GM18499 (cell line): ENCODE measurements at regions not wholly inside any gene's neighbourhood (a gene's known extent, or its start where the extent isn't known, plus 50 kb on each side); places are given as distances from the start of the nearest gene placed in this dataset.

Experiments
- ATAC-seq: cut with Tn5 transposase; IDR thresholded peaks from one replicate; pipeline ENCODE4 v1.9.1; 2021; ENCODE audit warnings: moderate number of reproducible peaks; ENCODE audit not compliant: insufficient read depth, unreplicated experiment

DNA sequence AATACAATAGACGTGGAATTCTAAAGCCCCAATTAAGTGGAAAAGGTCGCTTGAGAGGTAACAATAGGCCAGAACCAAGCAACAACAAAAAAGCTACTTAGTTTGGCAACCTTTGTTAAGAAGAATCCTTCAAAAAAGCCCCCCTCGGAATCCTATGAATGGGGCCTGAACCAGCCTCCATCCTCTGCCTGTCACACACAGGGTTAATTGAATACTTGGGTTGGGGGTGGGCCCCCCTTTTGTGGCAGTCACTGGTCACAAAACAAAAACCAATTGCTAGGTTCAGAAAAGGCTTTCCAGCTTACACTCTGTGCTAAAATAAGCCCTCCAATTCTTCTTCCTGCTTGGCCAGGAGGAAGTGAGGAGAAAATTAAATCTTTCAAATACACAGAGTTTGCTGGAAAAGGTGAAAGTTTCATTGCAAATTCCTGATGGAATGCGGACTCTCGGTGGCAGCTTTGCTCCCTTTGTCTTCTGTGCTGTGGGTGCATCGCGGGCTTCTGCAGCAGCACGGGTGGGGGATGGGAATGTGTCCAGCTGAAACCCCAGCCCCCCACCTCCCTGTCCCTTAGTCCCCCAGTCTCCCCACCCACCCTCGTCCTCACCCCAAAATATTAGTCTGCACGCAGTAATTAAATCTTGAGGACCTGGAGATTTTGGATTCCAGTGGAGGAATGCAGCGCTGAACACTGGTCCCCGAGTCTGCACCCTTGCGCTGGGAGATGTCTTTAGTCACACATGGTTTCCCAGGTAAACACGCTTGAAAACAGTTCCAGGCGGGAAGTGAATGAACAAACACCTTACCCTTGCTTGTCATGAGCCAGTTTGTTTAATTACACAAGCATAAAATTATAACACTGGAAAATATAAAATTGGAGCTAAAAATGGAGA, 254.3 kb downstream of the SOX11 start:
- no peak for ATAC-seq

DNA sequence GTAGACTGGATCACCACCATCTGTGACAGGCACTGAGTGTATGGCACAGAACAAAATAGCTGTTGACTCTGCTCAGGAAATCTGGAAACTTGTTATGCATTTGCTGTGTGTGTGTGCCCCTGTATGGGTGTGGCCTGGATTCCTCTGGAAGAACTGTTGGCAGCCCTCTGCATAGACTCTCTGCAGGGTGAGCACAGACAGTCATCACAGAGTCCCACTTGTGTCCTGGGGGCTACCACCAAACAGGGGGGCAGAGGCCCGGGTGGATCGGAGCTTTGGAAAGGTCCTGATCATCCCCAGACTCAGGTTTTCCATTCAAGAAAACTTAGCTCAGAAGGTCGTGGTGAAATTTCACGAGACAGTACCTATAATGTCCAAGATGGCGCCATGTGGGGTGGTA, 258.6 kb downstream of the SOX11 start:
- no peak for ATAC-seq

- ATAC-seq, result no peak
These were observed 259.3 kb downstream of the SOX11 start for GRCh38 chr2:5951471-5951870.

DNA sequence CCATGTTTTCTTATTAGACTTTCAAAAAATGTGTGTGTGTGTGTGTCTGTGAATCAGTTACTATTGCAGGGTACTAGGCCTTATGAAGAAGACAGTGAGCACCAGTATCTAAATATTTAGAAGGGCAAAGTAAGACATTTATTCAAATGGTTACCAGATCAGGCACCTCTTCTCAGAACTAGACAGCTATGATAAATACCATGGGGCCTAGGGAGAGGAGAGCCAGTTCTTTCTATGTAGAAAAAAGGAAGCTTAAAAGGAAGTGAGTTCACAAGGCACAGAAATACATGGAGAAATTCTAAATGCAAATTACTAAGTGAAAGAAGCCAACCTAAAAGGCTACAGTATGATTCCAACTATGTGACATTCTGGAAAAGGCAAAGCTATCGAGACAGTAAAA, 261.3 kb downstream of the SOX11 start:
- ATAC-seq, result no peak

DNA sequence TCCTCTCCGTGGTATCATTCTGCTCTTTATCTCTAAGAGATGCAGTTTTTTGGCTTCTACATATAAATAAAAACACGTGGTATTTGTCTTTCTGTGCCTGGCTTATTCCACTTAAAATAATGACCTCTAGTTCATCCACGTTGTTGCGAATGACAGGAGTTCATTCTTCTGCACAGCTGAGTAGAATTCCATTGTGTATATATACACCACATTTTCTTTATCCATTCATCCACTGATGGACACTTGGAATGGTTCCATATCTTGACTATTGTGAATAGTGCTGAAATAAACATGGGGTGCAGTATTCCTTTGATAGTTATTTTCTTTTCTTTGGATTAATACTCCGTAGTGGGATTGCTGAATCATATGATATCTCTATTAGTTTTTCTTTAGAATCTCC, 262.3 kb downstream of the SOX11 start:
- ATAC-seq, result no peak

DNA sequence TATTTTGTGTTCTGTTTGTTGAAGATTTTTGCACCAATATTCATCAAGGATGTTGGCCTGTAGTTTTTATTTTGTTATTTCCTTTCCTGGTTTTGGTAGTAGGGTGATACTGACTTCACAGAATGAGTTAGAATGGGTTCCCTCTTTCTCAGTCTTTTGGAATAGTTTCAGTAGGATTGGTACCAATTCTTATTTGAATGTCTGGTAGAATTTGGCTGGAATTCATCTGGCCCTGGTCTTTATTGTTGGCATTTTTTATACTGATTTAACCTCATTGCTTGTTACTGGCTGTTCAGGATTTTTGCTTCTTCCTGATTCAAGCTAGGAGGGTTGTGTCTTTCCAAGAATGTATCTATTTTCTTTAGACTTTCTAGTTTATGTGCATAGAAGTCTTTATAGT, 263.7 kb downstream of the SOX11 start:
- ATAC-seq, result no peak

- ATAC-seq, result no peak
These were observed 267.9 kb downstream of the SOX11 start for GRCh38 chr2:5959836-5960820.

- no peak for ATAC-seq
These were observed 275.3 kb downstream of the SOX11 start for GRCh38 chr2:5967506-5967905.

GRCh38 chr2:5969303-5969702, 277.1 kb downstream of the SOX11 start:
- ATAC-seq, result no peak

- no peak for ATAC-seq
These were observed 278.2 kb downstream of the SOX11 start for GRCh38 chr2:5970347-5970746.

GRCh38 chr2:5974477-5974876, 282.3 kb downstream of the SOX11 start:
- ATAC-seq, result no peak

- no peak for ATAC-seq
These were observed 283.2 kb downstream of the SOX11 start for GRCh38 chr2:5975401-5975800.

- ATAC-seq, result no peak
These were observed 284.4 kb downstream of the SOX11 start for GRCh38 chr2:5976531-5977065.

- no peak for ATAC-seq
These were observed 285.3 kb downstream of the SOX11 start for GRCh38 chr2:5977477-5977876.

- no peak for ATAC-seq
These were observed 286.1 kb downstream of the SOX11 start for GRCh38 chr2:5978131-5978751.

DNA sequence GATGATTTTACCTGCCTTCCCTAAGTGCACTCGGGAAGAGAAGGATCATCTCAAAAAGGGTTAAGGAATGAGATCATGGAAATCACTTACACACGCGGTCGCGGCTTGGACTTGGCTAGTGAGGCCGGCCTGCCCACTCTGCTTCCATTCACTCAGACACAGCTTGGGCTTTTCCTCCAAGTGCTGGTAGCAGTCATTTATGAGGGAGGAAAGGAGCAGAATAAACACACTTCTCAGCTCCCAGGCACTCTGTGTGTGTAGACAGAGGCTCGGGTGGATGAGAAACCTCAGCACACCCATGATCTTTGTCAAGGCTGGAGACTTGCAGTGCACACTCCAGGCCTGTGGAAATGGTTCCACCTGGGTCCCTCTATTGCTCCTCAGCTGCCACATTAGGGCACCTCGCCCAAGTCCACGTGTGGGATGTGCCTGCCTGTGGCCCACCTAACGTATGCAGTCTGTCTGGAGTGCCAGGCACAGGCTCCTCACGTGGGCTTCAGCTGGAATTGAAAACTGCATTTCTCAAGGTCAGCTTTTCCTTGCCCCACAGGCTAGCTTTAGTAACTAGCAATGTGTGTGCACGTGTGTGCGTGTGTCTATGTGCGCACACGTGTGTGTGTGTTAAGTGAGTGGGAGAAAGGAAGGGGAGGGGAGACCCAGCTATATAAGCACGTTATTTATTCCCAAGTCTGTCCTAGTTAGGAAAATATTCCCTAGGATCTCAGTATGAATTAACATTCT, 288.4 kb downstream of the SOX11 start:
- no peak for ATAC-seq

GRCh38 chr2:5982193-5982902, 290.2 kb downstream of the SOX11 start:
- no peak for ATAC-seq

DNA sequence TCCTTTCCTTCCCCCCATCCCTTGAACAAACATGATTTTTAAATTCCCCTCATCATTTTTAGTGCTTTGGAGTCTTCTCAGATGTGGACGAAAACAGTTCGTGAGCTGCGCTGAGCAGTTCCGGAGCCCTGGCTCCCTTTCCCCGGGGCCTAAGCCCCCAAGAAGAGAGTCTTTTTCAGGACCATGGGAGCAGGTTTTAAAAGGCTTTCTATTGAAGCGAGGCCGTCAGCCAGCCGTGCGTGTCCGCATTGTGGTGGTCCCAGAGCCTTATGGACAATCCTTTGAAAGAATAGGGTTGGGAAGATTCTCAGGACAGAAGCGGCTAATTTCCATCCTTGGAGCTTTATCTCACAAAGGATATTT, 290.7 kb downstream of the SOX11 start:
- no peak for ATAC-seq
